GM23338 (cell line): ENCODE measurements at regions not wholly inside any gene's neighbourhood (a gene's known extent, or its start where the extent isn't known, plus 50 kb on each side); places are given as distances from the start of the nearest gene placed in this dataset.
A peak's percentile ranks its signal among the peaks of the same experiment; 100 is the strongest.

Experiments
- ATAC-seq: fragments of 200-7000 bp; cut with Tn5 transposase; 3 replicates; pipeline ENCODE4 v1.9.1; 2020
- DNase-seq: peaks from one replicate; pipeline ENCODE4 v3.0.0-alpha.2; 2015; ENCODE audit warnings: low spot score
- H2AFZ ChIP-seq: fragments of 200-600 bp; sonication (generic); 2 replicates; pipeline ENCODE4 v1.8.0; 2016; ENCODE audit warnings: antibody characterized with exemption, mild to moderate bottlenecking, moderate library complexity
- H3F3A ChIP-seq: fragments of 200-600 bp; sonication (generic); replicated peaks from 2 replicates; pipeline ENCODE4 v1.8.0; 2017; ENCODE audit warnings: antibody characterized with exemption, mixed run types, low read depth
- H3K27ac ChIP-seq: fragments of 200-600 bp; sonication (generic); 2 replicates; pipeline ENCODE4 v1.6.1; 2016; ENCODE audit warnings: low read depth
- H3K27me3 ChIP-seq: fragments of 200-600 bp; sonication (generic); 2 replicates; pipeline ENCODE4 v1.8.0; 2016; ENCODE audit warnings: mild to moderate bottlenecking, mixed run types, moderate library complexity; ENCODE audit not compliant: insufficient read depth
- H3K36me3 ChIP-seq: fragments of 200-600 bp; sonication (generic); 2 replicates; pipeline ENCODE4 v1.8.0; 2016; ENCODE audit warnings: mild to moderate bottlenecking; ENCODE audit not compliant: insufficient read depth
- H3K4me1 ChIP-seq: fragments of 200-600 bp; sonication (generic); 2 replicates; pipeline ENCODE4 v1.8.0; 2016; ENCODE audit warnings: mild to moderate bottlenecking, moderate library complexity; ENCODE audit not compliant: insufficient read depth
- H3K4me2 ChIP-seq: fragments of 200-600 bp; sonication (generic); 2 replicates; pipeline ENCODE4 v1.7.1; 2017; ENCODE audit warnings: mixed run types
- H3K4me3 ChIP-seq: fragments of 200-600 bp; sonication (generic); 2 replicates; pipeline ENCODE4 v1.6.1; 2016; ENCODE audit warnings: mixed run types
- H3K79me2 ChIP-seq: fragments of 200-600 bp; sonication (generic); replicated peaks from 2 replicates; pipeline ENCODE4 v1.8.0; 2017; ENCODE audit warnings: mild to moderate bottlenecking; ENCODE audit not compliant: insufficient read depth
- H3K9me2 ChIP-seq: fragments of 200-600 bp; sonication (generic); 2 replicates; pipeline ENCODE4 v1.8.0; 2017; ENCODE audit not compliant: insufficient read depth
- H4K20me1 ChIP-seq: fragments of 200-600 bp; sonication (generic); replicated peaks from 2 replicates; pipeline ENCODE4 v1.8.0; 2017; ENCODE audit warnings: mild to moderate bottlenecking; ENCODE audit not compliant: insufficient read depth
- H3K27ac Mint-ChIP-seq: 2 replicates; pipeline ENCODE4 v1.8.0; 2020; ENCODE audit warnings: inconsistent platforms, mild to moderate bottlenecking, moderate library complexity, mixed read lengths
- H3K27me3 Mint-ChIP-seq: 3 replicates; pipeline ENCODE4 v1.8.0; 2022; ENCODE audit warnings: low read depth, mild to moderate bottlenecking, moderate library complexity, mixed read lengths, inconsistent platforms; ENCODE audit not compliant: insufficient read depth, poor library complexity
- H3K36me3 Mint-ChIP-seq: 3 replicates; pipeline ENCODE4 v1.8.0; 2021; ENCODE audit warnings: low read depth, mild to moderate bottlenecking, inconsistent platforms, moderate library complexity, mixed read lengths
- H3K4me1 Mint-ChIP-seq: 3 replicates; pipeline ENCODE4 v1.8.0; 2020; ENCODE audit warnings: mild to moderate bottlenecking, inconsistent platforms, mixed read lengths
- H3K4me3 Mint-ChIP-seq: 3 replicates; pipeline ENCODE4 v1.8.0; 2021; ENCODE audit warnings: moderate library complexity, mild to moderate bottlenecking, inconsistent platforms, mixed read lengths
- H3K9me3 Mint-ChIP-seq: 3 replicates; pipeline ENCODE4 v1.8.0; 2020; ENCODE audit warnings: moderate library complexity, mild to moderate bottlenecking, inconsistent platforms, mixed read lengths
- CREB1 ChIP-seq: fragments of 250-450 bp; sonication (Bioruptor Pico); IDR thresholded peaks from 2 replicates; pipeline ENCODE4 v1.5.0; 2020; ENCODE audit warnings: low read depth, mild to moderate bottlenecking, moderate library complexity
- CTCF ChIP-seq, 2 experiments: fragments of 200-600 bp in 1 of 2; sonication (generic) in 1 of 2; conservative IDR thresholded peaks; 2 replicates each; pipeline versions ENCODE4 v1.5.1 to v1.6.1; 2016 to 2017; ENCODE audit warnings: antibody characterized with exemption in 2 of 2, low read depth in 2 of 2, mild to moderate bottlenecking in 2 of 2, moderate library complexity in 1 of 2
- ETS1 ChIP-seq: IDR thresholded peaks from 2 replicates; pipeline ENCODE4 v1.6.1; 2016; ENCODE audit warnings: antibody characterized with exemption
- EZH2 ChIP-seq: fragments of 200-600 bp; sonication (generic); IDR thresholded peaks from one replicate; pipeline ENCODE4 v1.8.0; 2017; ENCODE audit warnings: antibody characterized with exemption, mild to moderate bottlenecking, low read depth; ENCODE audit not compliant: unreplicated experiment
- EZH2phosphoT487 ChIP-seq: fragments of 200-600 bp; sonication (generic); IDR thresholded peaks from one replicate; pipeline ENCODE4 v1.8.1; 2018; ENCODE audit warnings: antibody characterized with exemption; ENCODE audit not compliant: unreplicated experiment
- JUNB ChIP-seq: IDR thresholded peaks from one replicate; pipeline ENCODE4 v1.6.1; 2016; ENCODE audit warnings: antibody characterized with exemption; ENCODE audit not compliant: unreplicated experiment
- NANOG ChIP-seq: IDR thresholded peaks from 2 replicates; pipeline ENCODE4 v1.6.1; 2016; ENCODE audit warnings: antibody characterized with exemption, borderline replicate concordance
- POLR2AphosphoS5 ChIP-seq: IDR thresholded peaks from 2 replicates; pipeline ENCODE4 v1.6.1; 2016; ENCODE audit warnings: antibody characterized with exemption, low read depth
- REST ChIP-seq: IDR thresholded peaks from one replicate; pipeline ENCODE4 v1.6.1; 2018; ENCODE audit warnings: antibody characterized with exemption; ENCODE audit not compliant: unreplicated experiment
- STAT1 ChIP-seq: IDR thresholded peaks from one replicate; pipeline ENCODE4 v1.6.1; 2016; ENCODE audit warnings: antibody characterized with exemption; ENCODE audit not compliant: unreplicated experiment
- ZNF114 ChIP-seq: fragments of 250-450 bp; sonication (Bioruptor Pico); IDR thresholded peaks from 2 replicates; pipeline ENCODE4 v1.5.0; 2020; ENCODE audit warnings: mild to moderate bottlenecking, moderate library complexity
- ZNF331 ChIP-seq: fragments of 250-450 bp; sonication (Bioruptor Pico); IDR thresholded peaks from 2 replicates; pipeline ENCODE4 v1.5.0; 2020; ENCODE audit warnings: low read depth, mild to moderate bottlenecking, moderate library complexity
- TF ChIP-seq, protein P1 (sequence below): fragments of 250-450 bp; sonication (Bioruptor Pico); IDR thresholded peaks from 2 replicates; pipeline ENCODE4 v1.5.0; 2020; ENCODE audit warnings: mild to moderate bottlenecking, moderate library complexity

DNA sequence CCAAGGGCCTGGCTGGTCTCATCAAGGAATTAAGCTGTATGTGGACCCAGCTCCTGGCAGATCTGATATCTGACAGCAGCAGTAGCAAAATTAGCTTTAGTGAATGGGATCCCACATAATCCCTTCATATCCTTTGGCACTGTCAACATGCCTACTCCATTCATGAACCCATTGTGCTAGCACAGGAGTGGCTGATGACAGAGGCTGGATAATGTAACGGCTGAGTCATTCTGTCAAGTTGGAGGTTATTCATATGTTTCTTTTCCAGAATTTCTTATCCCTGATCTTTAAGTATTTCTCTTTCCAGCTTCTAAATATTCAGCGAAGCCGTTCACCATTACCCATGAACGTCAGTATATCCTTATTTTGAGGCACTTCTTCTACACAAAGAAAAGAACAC lies 84.3 kb downstream of the EXTL2 start:
- H3K27me3 Mint-ChIP-seq: no peaks in the 10 kb centered on the region
- Histone ChIP-seq H3K9me2 (no peaks in the 10 kb centered on the region), H4K20me1 (no peaks in the 10 kb centered on the region), H3K27me3 (no peaks in the 10 kb centered on the region), H3K36me3 (no peaks in the 10 kb centered on the region), H2AFZ (0 out of 2 replicates have a peak overlapping the region, but pooled peaks have one; percentile 63), H3K4me2 (no peak overlapping the region), H3K4me1 (no peaks in the 10 kb centered on the region), H3K4me3 (no peak overlapping the region), H3K79me2 (no peaks in the 10 kb centered on the region), H3F3A (no peaks in the 10 kb centered on the region), H3K27ac (no peak overlapping the region)
- no peaks in the 10 kb centered on the region for H3K36me3 Mint-ChIP-seq
- H3K9me3 Mint-ChIP-seq: no peaks in the 10 kb centered on the region
- no peaks in the 10 kb centered on the region for H3K4me1 Mint-ChIP-seq
- TF ChIP-seq ZNF331 (CRISPR knock-in tag) (no peak), REST (no peak), JUNB (no peak), ZNF114 (CRISPR knock-in tag) (no peak), CREB1 (no peak), CTCF (conservative IDR thresholded peaks at IDR 0.05; ENCODE audit: low read depth in 2 of 2) (no peak), EZH2phosphoT487 (no peak), STAT1 (no peak), ETS1 (no peak), EZH2 (no peak), NANOG (no peak), POLR2AphosphoS5 (no peak)
- TF ChIP-seq, protein P1, sequence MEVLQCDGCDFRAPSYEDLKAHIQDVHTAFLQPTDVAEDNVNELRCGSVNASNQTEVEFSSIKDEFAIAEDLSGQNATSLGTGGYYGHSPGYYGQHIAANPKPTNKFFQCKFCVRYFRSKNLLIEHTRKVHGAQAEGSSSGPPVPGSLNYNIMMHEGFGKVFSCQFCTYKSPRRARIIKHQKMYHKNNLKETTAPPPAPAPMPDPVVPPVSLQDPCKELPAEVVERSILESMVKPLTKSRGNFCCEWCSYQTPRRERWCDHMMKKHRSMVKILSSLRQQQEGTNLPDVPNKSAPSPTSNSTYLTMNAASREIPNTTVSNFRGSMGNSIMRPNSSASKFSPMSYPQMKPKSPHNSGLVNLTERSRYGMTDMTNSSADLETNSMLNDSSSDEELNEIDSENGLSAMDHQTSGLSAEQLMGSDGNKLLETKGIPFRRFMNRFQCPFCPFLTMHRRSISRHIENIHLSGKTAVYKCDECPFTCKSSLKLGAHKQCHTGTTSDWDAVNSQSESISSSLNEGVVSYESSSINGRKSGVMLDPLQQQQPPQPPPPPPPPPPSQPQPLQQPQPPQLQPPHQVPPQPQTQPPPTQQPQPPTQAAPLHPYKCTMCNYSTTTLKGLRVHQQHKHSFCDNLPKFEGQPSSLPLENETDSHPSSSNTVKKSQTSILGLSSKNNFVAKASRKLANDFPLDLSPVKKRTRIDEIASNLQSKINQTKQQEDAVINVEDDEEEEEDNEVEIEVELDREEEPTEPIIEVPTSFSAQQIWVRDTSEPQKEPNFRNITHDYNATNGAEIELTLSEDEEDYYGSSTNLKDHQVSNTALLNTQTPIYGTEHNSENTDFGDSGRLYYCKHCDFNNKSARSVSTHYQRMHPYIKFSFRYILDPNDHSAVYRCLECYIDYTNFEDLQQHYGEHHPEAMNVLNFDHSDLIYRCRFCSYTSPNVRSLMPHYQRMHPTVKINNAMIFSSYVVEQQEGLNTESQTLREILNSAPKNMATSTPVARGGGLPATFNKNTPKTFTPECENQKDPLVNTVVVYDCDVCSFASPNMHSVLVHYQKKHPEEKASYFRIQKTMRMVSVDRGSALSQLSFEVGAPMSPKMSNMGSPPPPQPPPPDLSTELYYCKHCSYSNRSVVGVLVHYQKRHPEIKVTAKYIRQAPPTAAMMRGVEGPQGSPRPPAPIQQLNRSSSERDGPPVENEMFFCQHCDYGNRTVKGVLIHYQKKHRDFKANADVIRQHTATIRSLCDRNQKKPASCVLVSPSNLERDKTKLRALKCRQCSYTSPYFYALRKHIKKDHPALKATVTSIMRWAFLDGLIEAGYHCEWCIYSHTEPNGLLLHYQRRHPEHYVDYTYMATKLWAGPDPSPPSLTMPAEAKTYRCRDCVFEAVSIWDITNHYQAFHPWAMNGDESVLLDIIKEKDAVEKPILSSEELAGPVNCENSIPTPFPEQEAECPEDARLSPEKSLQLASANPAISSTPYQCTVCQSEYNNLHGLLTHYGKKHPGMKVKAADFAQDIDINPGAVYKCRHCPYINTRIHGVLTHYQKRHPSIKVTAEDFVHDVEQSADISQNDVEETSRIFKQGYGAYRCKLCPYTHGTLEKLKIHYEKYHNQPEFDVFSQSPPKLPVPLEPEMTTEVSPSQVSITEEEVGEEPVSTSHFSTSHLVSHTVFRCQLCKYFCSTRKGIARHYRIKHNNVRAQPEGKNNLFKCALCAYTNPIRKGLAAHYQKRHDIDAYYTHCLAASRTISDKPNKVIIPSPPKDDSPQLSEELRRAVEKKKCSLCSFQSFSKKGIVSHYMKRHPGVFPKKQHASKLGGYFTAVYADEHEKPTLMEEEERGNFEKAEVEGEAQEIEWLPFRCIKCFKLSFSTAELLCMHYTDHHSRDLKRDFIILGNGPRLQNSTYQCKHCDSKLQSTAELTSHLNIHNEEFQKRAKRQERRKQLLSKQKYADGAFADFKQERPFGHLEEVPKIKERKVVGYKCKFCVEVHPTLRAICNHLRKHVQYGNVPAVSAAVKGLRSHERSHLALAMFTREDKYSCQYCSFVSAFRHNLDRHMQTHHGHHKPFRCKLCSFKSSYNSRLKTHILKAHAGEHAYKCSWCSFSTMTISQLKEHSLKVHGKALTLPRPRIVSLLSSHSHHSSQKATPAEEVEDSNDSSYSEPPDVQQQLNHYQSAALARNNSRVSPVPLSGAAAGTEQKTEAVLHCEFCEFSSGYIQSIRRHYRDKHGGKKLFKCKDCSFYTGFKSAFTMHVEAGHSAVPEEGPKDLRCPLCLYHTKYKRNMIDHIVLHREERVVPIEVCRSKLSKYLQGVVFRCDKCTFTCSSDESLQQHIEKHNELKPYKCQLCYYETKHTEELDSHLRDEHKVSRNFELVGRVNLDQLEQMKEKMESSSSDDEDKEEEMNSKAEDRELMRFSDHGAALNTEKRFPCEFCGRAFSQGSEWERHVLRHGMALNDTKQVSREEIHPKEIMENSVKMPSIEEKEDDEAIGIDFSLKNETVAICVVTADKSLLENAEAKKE: no peak
- DNase-seq: no peak
- H3K4me3 Mint-ChIP-seq: no peak overlapping the region
- H3K27ac Mint-ChIP-seq: no peak overlapping the region
- no peak for ATAC-seq
